GM06990 (cell line): ENCODE measurements at regions not wholly inside any gene's neighbourhood (a gene's known extent, or its start where the extent isn't known, plus 50 kb on each side); places are given as distances from the start of the nearest gene placed in this dataset.

Source experiments
- DNase-seq: peaks from one replicate; pipeline ENCODE4 v3.0.0-alpha.2; 2011; ENCODE audit not compliant: insufficient read length; ENCODE audit errors: extremely low read depth
- H3K27me3 ChIP-seq: replicated peaks from 2 replicates; pipeline ENCODE4 v1.6.0; 2011; ENCODE audit warnings: low read length; ENCODE audit not compliant: control insufficient read depth, insufficient read depth
- H3K36me3 ChIP-seq: 2 replicates; pipeline ENCODE4 v1.5.1; 2011; ENCODE audit warnings: low read length; ENCODE audit not compliant: control insufficient read depth, insufficient read depth
- H3K4me3 ChIP-seq: replicated peaks from 2 replicates; pipeline ENCODE4 v1.5.1; 2011; ENCODE audit warnings: low read depth, mild to moderate bottlenecking, control low read depth, low read length
- CTCF ChIP-seq: IDR thresholded peaks from 2 replicates; pipeline ENCODE4 v1.5.1; 2011; ENCODE audit warnings: low read length, control low read depth, mild to moderate bottlenecking, inconsistent platforms; ENCODE audit not compliant: insufficient read depth, poor library complexity, severe bottlenecking

DNA sequence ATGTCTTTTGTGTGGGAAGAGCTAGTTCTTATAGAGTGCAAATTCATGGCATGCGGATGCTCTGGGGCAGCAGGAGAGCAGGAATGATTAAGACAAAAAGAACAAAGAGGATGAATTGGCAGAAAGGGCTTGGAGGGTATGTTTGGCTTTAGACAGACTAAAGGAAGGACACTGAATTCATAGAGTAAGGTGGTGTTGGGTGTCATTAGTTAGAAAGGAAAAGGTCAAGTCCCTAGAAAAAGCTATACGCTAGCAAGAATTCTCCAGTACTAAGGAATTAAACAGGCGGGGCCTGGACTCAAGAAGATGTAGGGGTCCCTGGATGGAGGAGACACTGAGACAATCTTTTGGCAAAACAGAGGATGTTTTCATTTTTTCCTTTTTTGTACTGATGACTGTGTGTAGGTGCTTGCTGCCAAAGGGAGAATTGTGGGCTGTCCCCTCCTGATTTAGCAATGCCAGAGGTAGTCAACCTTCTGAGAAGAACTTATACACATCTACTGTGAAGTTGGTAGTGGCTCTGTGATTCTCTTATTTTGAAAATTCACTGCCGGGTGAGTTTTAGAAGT is 391.0 kb downstream of the SPRY1 start:
- TF ChIP-seq CTCF = no peak
- Histone ChIP-seq H3K4me3 (no peak overlapping the region), H3K27me3 (no peaks in the 10 kb centered on the region), H3K36me3 (no peaks in the 10 kb centered on the region)
- DNase-seq = no peak

- no peak for TF ChIP-seq CTCF
These were observed 392.0 kb downstream of the SPRY1 start for GRCh38 chr4:123788577-123788976.

GRCh38 chr4:123790681-123791080 is 394.1 kb downstream of the SPRY1 start:
- DNase-seq = no peak
- H3K36me3 ChIP-seq = no peaks in the 10 kb centered on the region
- H3K27me3 ChIP-seq = no peaks in the 10 kb centered on the region
- no peak for TF ChIP-seq CTCF
- no peak overlapping the region for H3K4me3 ChIP-seq

More at GRCh38 chr4:123788577-123788976, 392.0 kb downstream of the SPRY1 start:
- Histone ChIP-seq H3K4me3 (no peak overlapping the region), H3K36me3 (no peaks in the 10 kb centered on the region), H3K27me3 (no peaks in the 10 kb centered on the region)
- no peak for DNase-seq

DNA sequence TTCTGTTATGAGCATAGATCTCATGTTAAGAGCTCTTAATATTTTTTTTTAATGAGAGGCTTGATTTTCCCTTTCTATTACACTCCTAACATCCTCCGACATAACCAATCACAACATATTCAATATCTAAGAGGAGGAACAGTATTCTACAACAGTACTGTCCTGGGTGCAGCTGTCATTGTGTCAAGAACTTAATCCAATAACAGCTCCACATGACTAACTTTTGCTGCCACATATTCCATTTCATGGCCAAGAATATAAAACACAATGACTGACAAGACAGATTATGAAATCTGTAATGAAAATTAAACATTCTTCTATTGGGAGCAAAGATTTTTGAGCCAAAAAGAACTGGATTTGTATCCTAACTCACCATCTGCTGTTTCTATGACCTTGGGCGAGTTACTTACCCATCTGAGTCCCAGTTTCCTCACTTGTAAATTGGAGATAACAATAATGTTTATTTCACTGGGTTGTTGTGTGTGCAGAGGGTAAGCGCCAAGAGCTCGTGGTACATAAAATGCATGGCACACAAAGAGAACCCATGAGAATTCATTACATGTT is 405.6 kb downstream of the SPRY1 start:
- DNase-seq = no peak
- H3K27me3 ChIP-seq = no peaks in the 10 kb centered on the region

GRCh38 chr4:123802933-123803332 is 406.3 kb downstream of the SPRY1 start:
- no peaks in the 10 kb centered on the region for H3K27me3 ChIP-seq
- H3K4me3 ChIP-seq = no peak overlapping the region
- TF ChIP-seq CTCF = no peak
- no peak for DNase-seq
- no peaks in the 10 kb centered on the region for H3K36me3 ChIP-seq

More for the DNA sequence above, 405.6 kb downstream of the SPRY1 start:
- no peak for TF ChIP-seq CTCF
- H3K36me3 ChIP-seq = no peaks in the 10 kb centered on the region
- H3K4me3 ChIP-seq = no peak overlapping the region
